HG03159 (cell line): ENCODE measurements at regions not wholly inside any gene's neighbourhood (a gene's known extent, or its start where the extent isn't known, plus 50 kb on each side); places are given as distances from the start of the nearest gene placed in this dataset.
"Not testable (repeated sequence)": the region's sequence is repeated elsewhere in the genome, so short reads cannot be mapped to it uniquely, and the experiment has no call there.

Experiments
- ATAC-seq: cut with Tn5 transposase; IDR thresholded peaks from one replicate; pipeline ENCODE4 v1.9.1; 2021; ENCODE audit warnings: mild to moderate bottlenecking, moderate library complexity; ENCODE audit not compliant: unreplicated experiment

DNA sequence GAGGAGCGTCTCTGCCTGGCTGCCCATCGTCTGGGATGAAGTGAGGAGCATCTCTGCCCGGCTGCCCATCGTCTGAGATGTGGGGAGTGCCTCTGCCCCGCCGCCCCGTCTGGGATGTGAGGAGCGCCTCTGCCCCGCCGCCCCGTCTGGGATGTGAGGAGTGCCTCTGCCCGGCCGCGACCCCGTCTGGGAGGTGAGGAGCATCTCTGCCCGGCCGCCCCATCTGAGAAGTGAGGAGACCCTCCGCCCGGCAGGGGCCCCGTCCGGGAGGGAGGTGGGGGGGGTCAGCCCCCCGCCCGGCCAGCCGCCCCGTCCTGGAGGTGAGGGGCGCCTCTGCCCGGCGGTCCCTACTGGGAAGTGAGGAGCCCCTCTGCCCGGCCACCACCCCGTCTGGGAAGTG is 129.3 kb downstream of the ZNF486 start:
- ATAC-seq, result not testable (repeated sequence)

DNA sequence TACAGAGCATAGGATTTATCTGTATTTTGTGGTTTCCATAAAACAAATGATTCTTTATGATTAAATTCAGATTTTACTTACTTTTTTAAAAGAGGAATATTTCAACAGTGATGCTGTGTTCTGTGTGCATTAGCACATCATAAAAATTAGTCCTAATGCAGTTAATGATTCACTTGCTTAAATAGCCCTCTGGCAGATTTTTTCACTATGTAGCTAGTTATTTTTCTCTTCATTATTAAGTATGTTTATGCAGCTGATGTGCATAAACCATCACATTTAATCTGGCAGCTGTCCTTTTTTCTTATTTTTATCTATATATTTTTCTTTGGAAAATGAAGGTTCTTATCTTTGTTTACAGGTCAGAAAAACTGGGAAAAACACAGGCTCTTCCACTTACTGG is 127.2 kb downstream of the ZNF486 start:
- ATAC-seq, result no peak

DNA sequence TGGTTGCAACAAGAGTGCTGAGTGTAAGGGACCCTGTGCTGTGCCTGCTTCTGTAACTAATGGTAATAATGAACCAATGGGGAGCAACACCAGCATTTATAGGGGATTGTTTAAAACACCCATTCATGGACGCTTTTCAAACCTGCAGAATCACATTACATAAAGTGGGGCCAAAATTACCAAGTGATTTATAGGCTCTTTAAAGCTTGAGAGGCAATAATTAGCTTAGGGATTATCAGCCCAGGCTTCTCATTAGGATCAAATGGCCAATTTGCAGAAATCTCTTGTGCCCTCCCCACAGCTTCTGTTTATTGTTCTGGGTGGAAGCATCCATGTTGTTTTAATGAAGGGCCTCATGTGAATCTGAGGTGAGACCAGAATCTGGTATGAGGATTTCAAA is 125.5 kb downstream of the ZNF486 start:
- ATAC-seq, result not testable (repeated sequence)

DNA sequence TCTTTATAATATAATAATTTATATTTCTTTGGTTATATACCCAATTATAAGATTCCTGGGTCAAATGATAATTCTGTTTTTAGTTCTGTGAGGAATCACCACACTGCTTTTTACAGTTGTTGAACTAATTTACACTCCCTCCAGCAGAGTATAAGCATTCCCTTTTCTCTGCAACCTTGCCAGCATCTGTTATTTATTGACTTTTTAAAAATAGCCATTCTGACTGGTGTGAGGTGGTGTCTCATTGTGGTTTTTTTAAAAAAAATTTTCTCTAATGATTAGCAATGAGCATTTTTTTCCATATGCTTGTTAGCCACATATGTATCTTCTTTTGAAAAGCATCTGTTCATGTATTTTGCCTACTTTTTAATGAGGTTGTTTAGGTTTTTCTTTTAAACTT is 122.2 kb downstream of the ZNF486 start:
- ATAC-seq, result no peak

DNA sequence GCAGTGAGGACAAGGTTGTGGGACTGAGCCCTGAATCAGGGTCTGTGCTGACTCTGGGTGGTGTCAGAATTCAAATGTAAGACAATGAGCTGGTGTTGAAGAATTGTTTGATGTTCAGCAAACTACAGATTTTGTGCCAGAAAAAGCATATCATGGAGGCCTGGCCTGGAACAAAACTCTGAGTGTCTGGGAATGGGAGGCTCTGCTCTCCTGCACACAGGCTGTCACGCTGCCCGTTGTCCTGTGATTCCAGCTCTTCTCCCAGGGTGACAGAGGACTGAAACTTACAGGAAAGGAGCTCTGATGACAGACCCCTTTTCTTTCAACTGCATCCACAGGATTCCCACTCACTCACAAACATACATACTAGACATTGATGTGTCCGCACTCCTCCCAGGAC is 120.1 kb downstream of the ZNF486 start:
- ATAC-seq, result no peak

DNA sequence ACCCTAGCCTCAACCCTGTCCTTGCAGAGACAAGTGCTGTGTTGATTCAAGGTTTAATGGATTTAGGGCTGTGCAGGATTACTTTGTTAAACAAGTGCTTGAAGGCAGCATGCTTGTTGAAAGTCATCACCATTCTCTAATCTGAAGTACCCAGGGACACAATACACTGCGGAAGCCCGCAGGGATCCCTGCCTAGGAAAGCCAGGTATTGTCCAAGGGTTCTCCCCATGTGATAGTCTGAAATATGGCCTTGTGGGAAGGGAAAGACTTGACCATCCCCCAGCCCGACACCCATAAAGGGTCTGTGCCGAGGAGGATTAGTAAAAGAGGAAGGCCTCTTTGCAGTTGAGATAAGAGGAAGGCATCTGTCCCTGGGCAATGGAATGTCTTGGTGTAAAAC is 118.9 kb downstream of the ZNF486 start:
- not testable (repeated sequence) for ATAC-seq

DNA sequence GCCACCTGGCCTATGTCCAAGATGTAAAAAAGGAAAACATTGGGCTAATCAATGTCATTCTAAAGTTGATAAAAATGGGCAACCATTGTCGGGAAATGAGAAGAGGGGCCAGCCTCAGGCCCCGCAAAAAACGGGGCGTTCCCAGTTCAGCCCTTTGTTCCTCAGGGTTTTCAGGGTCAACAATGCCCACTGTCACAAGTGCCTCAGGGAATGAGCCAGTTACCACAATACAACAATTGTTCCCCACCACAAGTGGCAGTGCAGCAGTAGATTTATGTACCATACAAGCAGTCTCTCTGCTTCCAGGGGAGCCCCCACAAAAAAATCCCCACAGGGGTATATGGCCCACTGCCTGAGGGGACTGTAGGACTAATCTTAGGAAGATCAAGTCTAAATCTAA is 112.5 kb downstream of the ZNF486 start:
- no peak for ATAC-seq

DNA sequence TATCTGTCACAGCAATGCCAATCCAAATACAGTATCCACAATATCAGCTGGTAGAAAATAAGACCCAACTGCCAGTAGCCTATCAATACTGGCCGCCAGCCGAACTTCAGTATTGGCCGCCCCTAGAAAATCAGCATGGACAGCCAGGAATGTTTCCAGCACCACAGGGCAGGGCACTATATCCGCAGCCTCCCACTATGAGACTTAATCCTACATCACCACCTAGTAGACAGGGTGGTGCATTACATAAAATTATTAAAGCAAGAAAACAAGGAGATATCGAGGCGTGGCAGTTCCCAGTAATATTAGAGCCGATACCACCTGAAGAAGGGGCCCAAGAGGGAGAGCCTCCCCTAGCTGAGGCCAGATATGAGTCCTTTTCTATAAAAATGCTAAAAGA is 111.3 kb downstream of the ZNF486 start:
- no peak for ATAC-seq

DNA sequence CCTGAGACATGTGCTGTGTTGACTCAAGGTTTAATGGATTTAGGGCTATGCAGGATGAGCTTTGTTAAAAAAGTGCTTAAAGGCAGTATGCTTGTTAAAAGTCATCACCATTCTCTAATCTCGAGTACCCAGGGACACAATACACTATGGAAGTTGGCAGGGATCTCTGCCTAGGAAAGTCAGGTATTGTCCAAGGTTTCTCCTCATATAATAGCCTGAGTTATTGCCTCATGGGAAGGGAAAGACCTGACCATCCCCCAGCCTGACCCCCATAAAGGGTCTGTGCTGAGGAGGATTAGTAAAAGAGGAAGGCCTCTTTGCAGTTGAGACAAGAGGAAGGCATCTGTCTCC is 109.7 kb downstream of the ZNF486 start:
- not testable (repeated sequence) for ATAC-seq

DNA sequence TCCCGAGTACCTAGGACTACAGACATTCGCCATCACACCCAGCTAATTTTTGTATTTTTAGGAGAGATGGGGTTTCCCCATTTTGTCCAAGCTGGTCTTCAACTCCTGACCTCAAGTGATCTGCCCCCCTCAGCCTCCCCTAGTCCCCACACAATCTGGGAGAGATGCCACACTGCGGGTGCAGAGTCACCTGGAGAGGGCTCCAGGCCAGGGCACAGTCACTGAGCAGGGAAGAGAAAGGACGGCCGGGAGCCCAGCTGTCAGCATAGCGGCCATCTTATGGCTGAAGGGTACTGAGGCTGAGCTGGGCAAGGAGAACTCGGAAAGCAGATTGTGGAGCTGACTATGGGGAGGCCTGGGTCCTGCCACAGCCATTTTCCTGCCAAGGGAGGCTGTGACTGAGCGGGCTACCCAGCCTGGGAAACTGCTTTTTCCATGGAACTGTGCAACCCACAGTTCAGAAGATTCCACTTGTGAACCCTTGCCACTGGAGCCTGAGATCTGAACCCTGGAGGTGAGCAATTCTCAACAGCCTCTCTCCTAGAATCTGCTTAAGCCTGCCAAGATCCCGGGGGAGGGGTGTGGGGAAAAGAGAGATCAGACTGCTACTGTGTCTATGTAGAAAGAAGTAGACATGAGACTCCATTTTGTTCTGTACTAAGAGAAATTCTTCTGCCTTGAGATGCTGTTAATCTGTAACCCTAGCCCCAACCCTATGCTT is 109.2 kb downstream of the ZNF486 start:
- ATAC-seq, result no peak

DNA sequence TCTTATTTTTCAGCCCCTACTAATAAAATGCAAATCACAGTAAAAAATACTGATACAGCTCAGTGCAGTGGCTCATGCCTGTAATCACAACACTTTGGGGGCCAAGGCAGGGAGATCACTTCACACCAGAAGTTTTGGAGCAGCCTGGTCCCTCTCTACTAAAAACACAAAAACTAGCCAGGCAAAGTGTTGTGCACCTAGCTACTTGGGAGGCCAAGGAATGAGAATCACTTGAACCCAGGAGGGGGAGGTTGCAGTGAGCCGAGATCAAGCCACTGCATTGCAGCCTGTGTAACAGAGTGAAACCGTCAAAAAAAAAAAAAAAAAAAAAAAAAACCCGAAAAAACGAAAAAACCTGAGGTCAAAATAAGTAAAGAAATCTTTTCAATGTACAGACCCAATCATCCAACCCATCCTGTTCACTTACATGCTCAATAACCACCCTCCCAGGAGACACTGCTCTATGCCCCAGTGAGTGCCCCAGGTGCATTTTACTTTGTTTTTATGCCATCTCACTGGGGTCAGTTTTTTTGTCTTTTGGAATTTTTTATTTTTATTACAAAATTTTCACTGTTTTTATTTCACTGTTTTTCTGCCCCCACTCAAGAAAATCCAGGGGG is 107.0 kb downstream of the ZNF486 start:
- ATAC-seq, result no peak

DNA sequence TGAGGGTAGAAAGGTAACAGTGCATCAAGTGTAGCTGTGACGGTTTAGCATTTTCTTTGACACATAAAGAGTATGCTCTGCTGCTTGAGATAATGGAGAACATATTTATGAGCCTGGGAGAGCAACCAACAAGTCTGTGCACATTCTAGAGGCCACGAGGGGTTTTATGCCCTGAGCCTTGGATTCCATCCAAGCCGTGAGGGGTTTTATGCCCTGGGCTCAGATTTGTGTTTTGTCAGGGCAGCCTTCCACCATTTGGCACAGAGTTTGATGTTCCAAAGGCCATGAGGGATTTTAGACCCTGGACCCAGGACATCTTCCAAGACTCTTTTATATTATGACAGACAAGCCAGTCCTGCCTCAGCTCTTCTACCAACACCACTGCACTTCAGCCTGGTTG is 106.4 kb downstream of the ZNF486 start:
- ATAC-seq, result no peak

DNA sequence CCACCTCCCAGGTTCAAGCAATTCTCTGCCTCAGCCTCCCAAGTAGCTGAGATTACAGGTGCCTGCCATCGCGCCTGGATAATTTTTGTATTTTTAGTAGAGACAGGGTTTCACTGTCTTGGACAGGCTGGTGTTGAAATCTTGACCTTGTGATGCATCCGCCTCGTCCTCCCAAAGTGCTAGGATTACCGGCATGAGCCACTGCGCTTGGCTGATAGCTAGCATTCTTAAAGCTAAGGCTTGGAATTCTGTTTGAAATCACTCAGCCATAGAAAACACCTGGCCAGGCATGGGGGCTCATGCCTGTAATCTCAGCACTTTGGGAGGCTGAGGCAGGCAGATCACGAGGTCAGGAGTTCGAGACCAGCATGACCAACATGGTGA is 105.6 kb downstream of the ZNF486 start:
- ATAC-seq, result not testable (repeated sequence)

DNA sequence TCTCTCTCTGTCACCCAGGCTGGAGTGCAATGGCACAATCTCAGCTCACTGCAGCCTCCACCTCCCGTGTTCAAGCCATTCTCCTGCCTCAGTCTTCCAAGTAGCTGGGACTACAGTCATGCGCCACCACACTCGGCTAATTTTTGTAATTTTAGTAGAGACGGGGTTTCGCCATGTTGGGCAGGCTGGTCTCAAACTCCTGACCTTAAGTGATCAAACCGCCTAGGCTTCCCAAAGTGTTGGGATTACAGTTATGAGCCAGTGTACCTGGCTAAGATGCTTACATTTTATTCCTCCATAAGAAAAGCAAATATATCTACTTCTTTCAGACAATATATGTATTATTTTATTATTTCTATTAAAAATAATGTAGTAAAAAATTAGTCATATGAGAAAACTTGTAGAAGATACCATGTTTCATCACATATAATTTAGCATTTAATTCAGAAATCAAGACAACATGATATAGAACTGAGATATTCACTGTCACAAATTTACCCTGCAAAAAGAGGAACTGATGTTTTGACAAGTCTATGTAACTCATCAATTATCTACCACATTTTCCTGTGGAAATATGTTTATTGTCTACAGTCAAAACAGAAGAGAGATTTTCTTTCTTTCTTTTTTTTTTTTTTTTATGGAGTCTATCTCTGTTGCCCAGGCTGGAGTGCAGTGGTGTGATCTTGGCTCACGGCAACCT is 105.1 kb downstream of the ZNF486 start:
- not testable (repeated sequence) for ATAC-seq

DNA sequence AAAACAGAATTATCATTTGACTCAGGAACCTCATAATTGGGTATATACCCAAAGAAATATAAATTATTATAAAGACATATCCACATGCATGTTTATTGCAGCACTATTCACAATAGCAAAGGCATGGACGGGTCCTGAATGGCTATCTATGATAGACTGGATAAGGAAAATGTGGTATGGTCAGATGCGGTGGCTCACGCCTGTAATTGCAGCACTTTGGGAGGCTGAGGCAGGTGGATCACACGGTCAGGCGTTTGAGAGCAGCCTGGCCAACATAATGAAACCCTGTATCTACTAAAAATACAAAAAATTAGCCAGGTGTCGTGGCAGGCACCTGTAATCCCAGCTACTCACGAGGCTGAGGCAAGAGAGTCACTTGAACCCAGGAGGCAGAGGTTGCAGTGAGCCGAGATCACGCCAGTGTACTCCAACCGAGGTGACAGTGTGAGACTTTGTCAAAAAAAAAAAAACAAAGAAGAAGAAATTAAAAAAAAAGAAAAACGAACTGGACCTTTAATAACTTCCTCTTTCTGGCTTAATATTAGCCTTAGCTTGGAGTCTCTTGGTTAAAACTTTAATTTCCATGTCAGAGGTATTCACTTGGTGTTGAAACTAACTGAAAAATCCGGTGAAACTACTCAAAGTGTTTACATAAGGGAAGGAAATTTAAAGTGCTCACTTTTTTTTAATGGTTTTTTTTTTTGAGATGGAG is 104.4 kb downstream of the ZNF486 start:
- no peak for ATAC-seq

DNA sequence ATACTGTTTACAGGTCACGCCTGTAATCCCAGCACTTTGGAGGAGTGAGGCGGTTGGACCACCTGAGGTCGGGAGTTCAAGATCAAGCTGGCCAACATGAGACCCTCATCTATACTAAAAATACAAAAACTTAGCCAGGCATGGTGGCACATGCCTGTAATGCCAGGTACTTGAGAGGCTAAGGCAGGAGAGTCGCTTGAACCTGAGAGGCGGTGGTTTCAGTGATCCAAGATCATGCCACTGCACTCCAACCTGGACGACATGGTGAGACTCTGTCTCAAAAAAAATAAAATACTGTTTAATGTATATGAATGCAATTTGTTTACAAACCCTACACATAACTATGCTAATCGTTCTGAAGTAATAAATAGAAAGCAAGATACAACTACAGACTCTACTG is 102.4 kb downstream of the ZNF486 start:
- ATAC-seq, result no peak

DNA sequence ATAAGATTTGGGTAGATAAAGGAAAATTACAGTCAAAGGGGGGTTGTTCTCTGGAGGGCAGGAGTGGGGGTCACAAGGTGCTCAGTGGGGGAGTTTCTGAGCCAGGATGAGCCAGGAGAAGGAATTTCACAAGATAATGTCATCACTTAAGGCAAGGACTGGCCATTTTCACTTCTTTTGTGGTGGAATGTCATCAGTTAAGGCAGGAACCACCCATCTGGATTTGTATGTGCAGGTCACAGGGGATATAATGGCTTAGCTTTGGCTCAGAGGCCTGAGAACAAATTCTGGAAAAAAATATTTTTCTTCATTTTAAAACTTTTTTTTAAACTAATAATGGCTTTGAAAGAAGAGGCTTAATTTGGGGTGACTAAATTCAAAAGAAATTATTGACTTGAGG is 94.5 kb downstream of the ZNF486 start:
- not testable (repeated sequence) for ATAC-seq

DNA sequence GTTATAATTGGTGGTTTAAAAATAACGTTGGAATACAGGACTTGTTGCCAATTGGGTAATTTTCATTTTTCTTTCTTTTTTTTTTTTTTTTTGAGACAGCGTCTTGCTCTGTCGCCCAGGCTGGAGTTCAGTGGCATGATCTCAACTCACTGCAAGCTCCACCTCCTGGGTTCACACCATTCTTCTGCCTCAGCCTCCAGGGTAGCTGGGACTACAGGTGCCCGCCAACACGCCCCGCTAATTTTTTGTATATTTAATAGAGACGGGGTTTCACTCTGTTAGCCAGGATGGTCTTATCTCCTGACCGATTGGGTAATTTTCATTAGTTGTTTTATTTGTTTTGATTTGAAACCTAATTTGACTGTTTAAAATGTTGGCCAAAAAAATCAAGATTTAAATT is 93.7 kb downstream of the ZNF486 start:
- ATAC-seq, result not testable (repeated sequence)

DNA sequence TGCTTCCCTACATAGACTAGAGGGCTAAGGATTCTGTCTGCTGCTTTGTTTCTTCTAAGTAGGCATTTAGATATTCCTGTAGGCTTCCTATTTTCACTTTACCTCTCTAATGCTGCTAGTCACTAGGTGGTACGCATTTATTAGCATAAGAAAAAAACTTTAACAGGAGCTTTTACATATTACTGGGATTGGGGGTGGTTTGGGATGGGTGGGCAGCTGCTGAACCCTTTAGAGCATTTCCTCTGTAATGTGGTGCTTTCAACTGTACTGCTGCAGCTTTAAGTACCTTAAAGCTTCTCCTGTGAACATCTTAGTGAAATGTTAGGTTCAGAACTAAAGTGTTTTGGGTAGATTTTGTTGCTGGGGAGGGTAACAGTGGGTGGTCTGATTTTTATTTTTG is 92.6 kb downstream of the ZNF486 start:
- no peak for ATAC-seq

DNA sequence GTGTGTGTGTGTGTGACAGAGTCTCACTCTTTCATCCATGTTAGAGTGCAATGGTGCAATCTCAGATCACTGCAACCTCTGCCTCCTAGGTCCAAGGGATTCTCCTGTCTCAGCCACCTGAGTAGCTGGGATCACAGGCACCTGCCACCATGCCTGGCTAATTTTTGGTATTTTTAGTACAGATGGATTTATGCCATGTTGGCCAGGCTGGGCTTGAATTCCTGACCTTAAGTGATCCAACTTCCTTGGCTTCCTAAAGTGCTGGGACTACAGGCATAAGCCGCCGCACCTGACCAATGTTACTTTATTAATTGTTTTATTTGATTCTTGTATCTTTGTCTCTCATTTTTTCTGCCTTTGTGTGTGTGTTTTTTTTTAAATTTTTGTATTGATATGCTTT is 89.6 kb downstream of the ZNF486 start:
- ATAC-seq, result no peak

DNA sequence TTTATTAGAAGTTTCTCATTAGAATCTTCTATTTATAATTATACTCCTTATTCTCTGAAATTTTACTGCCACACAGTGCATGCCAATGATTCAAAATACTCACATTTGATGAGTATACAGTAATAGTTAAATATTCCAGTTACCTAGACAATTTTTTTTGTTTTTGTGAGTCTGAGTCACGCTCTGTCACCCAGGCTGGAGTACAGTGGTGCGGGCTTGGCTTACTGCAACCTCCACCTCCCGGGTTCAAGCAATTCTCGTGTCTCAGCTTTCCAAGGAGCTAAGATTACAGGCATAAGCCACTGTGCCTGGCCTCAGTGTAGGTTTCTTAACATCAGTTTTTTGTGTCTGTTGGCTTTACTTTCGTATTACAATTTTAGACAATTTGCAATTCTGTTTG is 87.1 kb downstream of the ZNF486 start:
- no peak for ATAC-seq

DNA sequence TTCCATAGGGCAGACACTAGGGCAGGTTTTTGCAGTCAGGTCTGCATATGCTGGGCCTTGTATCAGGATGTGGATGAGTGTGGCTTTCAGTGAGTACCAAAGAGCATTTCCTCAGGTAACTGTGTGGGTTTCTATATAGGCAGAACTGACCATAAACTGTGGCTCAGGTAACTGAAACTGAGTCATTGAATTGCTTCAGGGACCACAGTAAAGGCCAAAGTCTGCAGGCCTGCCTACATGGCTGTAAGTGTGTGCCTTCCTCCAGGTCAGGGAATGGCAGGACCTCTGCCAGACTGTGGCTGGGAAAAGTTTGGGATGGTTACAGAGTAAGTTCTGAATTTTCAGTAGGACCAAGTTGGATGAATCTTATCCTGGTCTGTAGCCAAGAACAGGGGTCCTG is 85.6 kb downstream of the ZNF486 start:
- no peak for ATAC-seq
